22Rv1 (cell line): ENCODE measurements at regions not wholly inside any gene's neighbourhood (a gene's known extent, or its start where the extent isn't known, plus 50 kb on each side); places are given as distances from the start of the nearest gene placed in this dataset.
"Not testable (repeated sequence)": the region's sequence is repeated elsewhere in the genome, so short reads cannot be mapped to it uniquely, and the experiment has no call there.

Experiments used
- H3K27ac ChIP-seq: fragments of 450-650 bp; 2 replicates; pipeline ENCODE4 v1.5.1; 2017
- CTCF ChIP-seq: fragments of 450-650 bp; IDR thresholded peaks from 2 replicates; pipeline ENCODE4 v1.5.1; 2017; ENCODE audit warnings: mild to moderate bottlenecking
- ZFX ChIP-seq: fragments of 450-650 bp; IDR thresholded peaks from 2 replicates; pipeline ENCODE4 v1.6.1; 2017; ENCODE audit warnings: antibody characterized with exemption, borderline replicate concordance

DNA sequence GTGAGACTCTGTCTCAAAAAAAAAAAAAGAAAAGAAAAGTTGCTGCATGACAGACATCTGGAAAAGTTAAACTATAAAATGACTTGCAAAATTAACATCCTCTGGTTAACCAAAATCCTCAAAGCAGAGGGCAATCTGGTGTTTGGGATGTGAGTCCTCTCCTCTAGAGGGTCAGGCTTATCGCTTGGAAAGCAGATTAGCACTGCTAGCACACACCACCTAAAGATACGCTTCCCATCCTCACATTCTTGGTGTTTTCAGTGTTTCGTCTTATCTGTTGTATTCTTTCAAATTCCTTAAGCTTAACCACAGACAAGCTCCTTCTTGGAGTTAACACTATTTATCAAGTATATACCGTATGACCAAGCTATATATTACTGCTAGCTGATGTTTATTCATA is 198.0 kb downstream of the SOX4 start:
- H3K27ac ChIP-seq = no peak overlapping the region
- TF ChIP-seq ZFX = no peak
- TF ChIP-seq CTCF = no peak

DNA sequence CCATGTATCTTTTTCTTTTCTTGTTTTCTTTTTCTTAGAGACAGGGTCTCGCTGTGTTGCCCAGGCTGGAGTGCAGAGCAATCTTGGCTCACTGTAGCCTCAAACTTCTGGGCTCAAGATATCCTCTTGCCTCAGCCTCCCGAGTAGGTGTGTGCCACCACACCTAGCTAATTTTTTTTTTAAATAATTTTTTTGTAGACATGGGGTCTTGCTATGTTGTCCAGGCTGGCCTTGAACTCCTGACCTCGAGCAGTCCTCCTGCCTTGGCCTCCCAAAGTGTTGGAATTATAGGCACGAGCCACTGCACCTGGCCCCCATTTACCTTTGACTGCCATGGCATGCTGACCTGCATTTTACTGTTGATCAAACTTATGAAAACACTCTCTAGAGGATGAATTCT is 198.6 kb downstream of the SOX4 start:
- H3K27ac ChIP-seq = no peak overlapping the region
- TF ChIP-seq ZFX (no peak), CTCF (no peak)

DNA sequence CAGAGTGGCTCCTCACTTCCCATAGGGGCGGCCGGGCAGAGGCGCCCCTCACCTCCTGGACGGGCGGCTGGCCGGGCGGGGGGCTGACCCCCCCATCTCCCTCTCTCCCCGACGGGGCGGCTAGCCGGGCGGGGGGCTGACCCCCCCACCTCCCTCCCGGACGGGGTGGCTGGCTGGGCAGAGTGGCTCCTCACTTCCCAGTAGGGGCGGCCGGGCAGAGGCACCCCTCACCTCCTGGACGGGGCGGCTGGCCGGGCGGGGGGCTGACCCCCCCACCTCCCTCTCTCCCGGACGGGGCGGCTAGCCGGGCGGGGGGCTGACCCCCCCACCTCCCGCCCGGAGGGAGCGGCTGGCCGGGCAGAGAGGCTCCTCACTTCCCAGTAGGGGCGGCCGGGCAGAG is 203.4 kb downstream of the SOX4 start:
- not testable (repeated sequence) for H3K27ac ChIP-seq

DNA sequence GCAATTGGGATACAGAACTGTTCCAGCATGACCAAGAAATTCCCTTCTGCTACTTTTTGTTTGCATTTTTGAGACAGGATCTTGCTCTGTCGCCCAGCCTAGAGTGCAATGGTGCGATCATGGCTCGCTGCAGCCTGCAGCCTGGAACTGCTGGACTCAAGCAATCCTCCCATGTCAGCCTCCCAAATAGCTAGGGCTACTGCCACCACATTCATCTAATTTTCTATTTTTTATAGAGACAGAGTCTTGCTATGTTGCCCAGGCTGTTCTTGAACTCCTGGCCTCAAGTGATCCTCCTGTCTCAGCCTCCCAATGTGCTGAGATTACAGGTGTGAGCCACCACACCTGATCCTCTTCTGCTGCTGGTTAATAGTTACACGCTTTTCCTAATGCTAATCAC is 204.9 kb downstream of the SOX4 start:
- H3K27ac ChIP-seq = no peak overlapping the region

GRCh38 chr6:21800330-21800729 is 206.8 kb downstream of the SOX4 start:
- no peak overlapping the region for H3K27ac ChIP-seq

More for the DNA sequence above, 204.9 kb downstream of the SOX4 start:
- TF ChIP-seq CTCF (no peak), ZFX (no peak)

GRCh38 chr6:21800948-21801438 is 207.4 kb downstream of the SOX4 start:
- H3K27ac ChIP-seq = no peak overlapping the region
- TF ChIP-seq CTCF (no peak), ZFX (no peak)

More at GRCh38 chr6:21800330-21800729, 206.8 kb downstream of the SOX4 start:
- TF ChIP-seq CTCF (no peak), ZFX (no peak)

GRCh38 chr6:21801446-21802174 is 208.1 kb downstream of the SOX4 start:
- no peak overlapping the region for H3K27ac ChIP-seq
- TF ChIP-seq CTCF (no peak), ZFX (no peak)
